H9 (cell line): ENCODE measurements at regions not wholly inside any gene's neighbourhood (a gene's known extent, or its start where the extent isn't known, plus 50 kb on each side); places are given as distances from the start of the nearest gene placed in this dataset.

Experiments used
- DNase-seq: peaks from one replicate; pipeline ENCODE4 v3.0.0-alpha.2; 2017
- H2AFZ ChIP-seq: one replicate; pipeline ENCODE4 v1.6.1; 2013; ENCODE audit warnings: mild to moderate bottlenecking, low read length, control low read depth, moderate library complexity
- H2AK5ac ChIP-seq: 2 replicates; pipeline ENCODE4 v1.6.1; 2013; ENCODE audit warnings: low read length, control low read depth, mixed read lengths; ENCODE audit not compliant: insufficient read length
- H2BK120ac ChIP-seq: one replicate; pipeline ENCODE4 v1.6.1; 2013; ENCODE audit warnings: low read depth, mild to moderate bottlenecking, low read length, control low read depth, inconsistent platforms; ENCODE audit not compliant: poor library complexity, severe bottlenecking
- H2BK12ac ChIP-seq: 2 replicates; pipeline ENCODE4 v1.6.1; 2013; ENCODE audit warnings: low read length, control low read depth, mixed read lengths, low read depth; ENCODE audit not compliant: insufficient read length
- H2BK15ac ChIP-seq: 2 replicates; pipeline ENCODE4 v1.6.1; 2013; ENCODE audit warnings: low read depth, low read length, control low read depth
- H2BK20ac ChIP-seq: one replicate; pipeline ENCODE4 v1.6.1; 2013; ENCODE audit warnings: low read depth, mild to moderate bottlenecking, low read length, control low read depth, inconsistent platforms; ENCODE audit not compliant: poor library complexity, severe bottlenecking
- H2BK5ac ChIP-seq: 2 replicates; pipeline ENCODE4 v1.6.1; 2013; ENCODE audit warnings: low read length, control low read depth, mixed read lengths; ENCODE audit not compliant: insufficient read length
- H3K14ac ChIP-seq: 2 replicates; pipeline ENCODE4 v1.6.1; 2013; ENCODE audit warnings: low read length, control low read depth; ENCODE audit not compliant: insufficient read depth
- H3K18ac ChIP-seq: 2 replicates; pipeline ENCODE4 v1.6.1; 2013; ENCODE audit warnings: low read depth, mild to moderate bottlenecking, mixed read lengths, low read length, control low read depth; ENCODE audit not compliant: insufficient read length
- H3K23ac ChIP-seq: 2 replicates; pipeline ENCODE4 v1.6.1; 2013; ENCODE audit warnings: low read length, control low read depth, mixed read lengths, low read depth; ENCODE audit not compliant: insufficient read length
- H3K23me2 ChIP-seq: 2 replicates; pipeline ENCODE4 v1.6.1; 2013; ENCODE audit warnings: low read depth, mild to moderate bottlenecking, mixed read lengths, low read length, control low read depth; ENCODE audit not compliant: insufficient read length, poor library complexity, severe bottlenecking
- H3K27ac ChIP-seq: 2 replicates; pipeline ENCODE4 v1.5.1; 2013; ENCODE audit warnings: low read length, control low read depth, mixed read lengths, low read depth; ENCODE audit not compliant: insufficient read length
- H3K27me3 ChIP-seq: 2 replicates; pipeline ENCODE4 v1.6.1; 2013; ENCODE audit warnings: low read length, control low read depth, inconsistent platforms; ENCODE audit not compliant: insufficient read depth
- H3K4ac ChIP-seq: 2 replicates; pipeline ENCODE4 v1.6.1; 2013; ENCODE audit warnings: low read depth, mild to moderate bottlenecking, control low read depth, inconsistent platforms, low read length, moderate library complexity
- H3K4me1 ChIP-seq: 2 replicates; pipeline ENCODE4 v1.6.1; 2013; ENCODE audit warnings: low read length, control low read depth, inconsistent platforms; ENCODE audit not compliant: insufficient read depth
- H3K4me2 ChIP-seq: 2 replicates; pipeline ENCODE4 v1.6.1; 2013; ENCODE audit warnings: low read length, control low read depth, mixed read lengths; ENCODE audit not compliant: insufficient read length, insufficient read depth
- H3K56ac ChIP-seq: 2 replicates; pipeline ENCODE4 v1.6.1; 2013; ENCODE audit warnings: low read depth, mild to moderate bottlenecking, mixed read lengths, low read length, control low read depth; ENCODE audit not compliant: insufficient read length
- H3K79me1 ChIP-seq: 2 replicates; pipeline ENCODE4 v1.6.1; 2013; ENCODE audit warnings: low read depth, mild to moderate bottlenecking, moderate library complexity, low read length, control low read depth, inconsistent platforms; ENCODE audit not compliant: insufficient read depth, poor library complexity, severe bottlenecking
- H3K79me2 ChIP-seq: 2 replicates; pipeline ENCODE4 v1.6.1; 2013; ENCODE audit warnings: low read length, control low read depth, inconsistent platforms; ENCODE audit not compliant: insufficient read depth
- H3K9ac ChIP-seq: 2 replicates; pipeline ENCODE4 v1.6.1; 2013; ENCODE audit warnings: low read length, control low read depth, mixed read lengths; ENCODE audit not compliant: insufficient read length; ENCODE audit errors: extremely low read depth
- H3K9me3 ChIP-seq: one replicate; pipeline ENCODE4 v1.6.1; 2013; ENCODE audit warnings: low read depth, low read length, inconsistent platforms; ENCODE audit not compliant: control insufficient read depth
- H3T11ph ChIP-seq: one replicate; pipeline ENCODE4 v1.6.1; 2013; ENCODE audit warnings: mild to moderate bottlenecking, low read length, control low read depth, inconsistent platforms
- H4K20me1 ChIP-seq: one replicate; pipeline ENCODE4 v1.6.1; 2013; ENCODE audit not compliant: control insufficient read depth, insufficient read length, insufficient read depth
- H4K5ac ChIP-seq: 2 replicates; pipeline ENCODE4 v1.6.1; 2013; ENCODE audit warnings: low read depth, mild to moderate bottlenecking, mixed read lengths, low read length, control low read depth; ENCODE audit not compliant: insufficient read length
- H4K8ac ChIP-seq: replicated peaks from 2 replicates; pipeline ENCODE4 v1.6.1; 2013; ENCODE audit warnings: low read length, control low read depth, mixed read lengths, low read depth; ENCODE audit not compliant: insufficient read length
- H4K91ac ChIP-seq: 2 replicates; pipeline ENCODE4 v1.6.1; 2013; ENCODE audit warnings: low read depth, mild to moderate bottlenecking, moderate library complexity, mixed read lengths, low read length, control low read depth; ENCODE audit not compliant: insufficient read length
- H3K27ac Mint-ChIP-seq, 3 experiments: 2 replicates in 2 of 3; 3 replicates in 1 of 3; pipeline ENCODE4 v1.8.0; 2020 to 2021; ENCODE audit warnings: mixed read lengths in 3 of 3, mild to moderate bottlenecking in 1 of 3, moderate library complexity in 1 of 3
- H3K27me3 Mint-ChIP-seq: 2 replicates; pipeline ENCODE4 v1.8.0; 2021; ENCODE audit warnings: low read depth, mild to moderate bottlenecking, moderate library complexity, mixed read lengths
- H3K36me3 Mint-ChIP-seq, 3 experiments: 2 replicates in 2 of 3; 3 replicates in 1 of 3; pipeline ENCODE4 v1.8.0; 2020 to 2021; ENCODE audit warnings: low read depth in 3 of 3, mixed read lengths in 3 of 3; ENCODE audit not compliant: insufficient read depth in 1 of 3
- H3K4me1 Mint-ChIP-seq, 2 experiments: 2 replicates each; pipeline ENCODE4 v1.8.0; 2020; ENCODE audit warnings: mixed read lengths in 2 of 2
- H3K4me3 Mint-ChIP-seq, 2 experiments: 2 replicates in 1 of 2; 3 replicates in 1 of 2; pipeline ENCODE4 v1.8.0; 2020 to 2021; ENCODE audit warnings: mild to moderate bottlenecking in 2 of 2, mixed read lengths in 2 of 2, moderate library complexity in 1 of 2
- H3K9me3 Mint-ChIP-seq, 2 experiments: 2 replicates in 1 of 2; 3 replicates in 1 of 2; pipeline ENCODE4 v1.8.0; 2020; ENCODE audit warnings: mild to moderate bottlenecking in 2 of 2, mixed read lengths in 2 of 2, moderate library complexity in 1 of 2
- WGBS: extraction: QIAGEN DNeasy Blood & Tissue Kit; methylation state at CpG from one replicate; pipeline ENCODE4 v1.1.7; 2013; ENCODE audit warnings: missing lambda C conversion rate, low lambda C conversion rate, mixed read lengths; ENCODE audit not compliant: insufficient read length; ENCODE audit errors: extremely low coverage; 5-methylcytosine and 5-hydroxymethylcytosine counted together
- TF ChIP-seq, protein P1 (sequence below): fragments of 200-600 bp; sonication (generic); conservative IDR thresholded peaks from 3 replicates; pipeline ENCODE4 v1.8.0; 2021; ENCODE audit warnings: antibody characterized with exemption, mild to moderate bottlenecking

DNA sequence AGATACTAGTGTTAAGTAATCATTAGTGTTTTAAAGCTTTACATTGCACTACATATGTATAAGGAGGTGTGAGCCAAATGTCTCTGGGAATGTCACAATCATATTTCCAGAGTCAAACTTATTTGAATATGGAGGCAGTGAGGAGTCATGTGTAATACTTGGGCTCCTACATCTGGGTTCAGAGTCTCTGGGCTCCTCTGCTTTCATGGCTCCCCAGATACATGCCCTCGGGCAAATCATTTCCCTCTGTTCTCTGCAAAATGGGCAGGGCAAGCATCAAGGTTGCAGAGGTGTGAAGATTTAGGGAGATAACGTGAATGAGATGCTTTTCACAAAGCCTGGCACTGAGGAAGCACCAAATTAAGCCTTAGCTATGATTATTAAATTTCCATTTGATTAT is 138.3 kb upstream of the SGK1 start:
- no peak overlapping the region for H3K23ac ChIP-seq
- TF ChIP-seq, protein P1, sequence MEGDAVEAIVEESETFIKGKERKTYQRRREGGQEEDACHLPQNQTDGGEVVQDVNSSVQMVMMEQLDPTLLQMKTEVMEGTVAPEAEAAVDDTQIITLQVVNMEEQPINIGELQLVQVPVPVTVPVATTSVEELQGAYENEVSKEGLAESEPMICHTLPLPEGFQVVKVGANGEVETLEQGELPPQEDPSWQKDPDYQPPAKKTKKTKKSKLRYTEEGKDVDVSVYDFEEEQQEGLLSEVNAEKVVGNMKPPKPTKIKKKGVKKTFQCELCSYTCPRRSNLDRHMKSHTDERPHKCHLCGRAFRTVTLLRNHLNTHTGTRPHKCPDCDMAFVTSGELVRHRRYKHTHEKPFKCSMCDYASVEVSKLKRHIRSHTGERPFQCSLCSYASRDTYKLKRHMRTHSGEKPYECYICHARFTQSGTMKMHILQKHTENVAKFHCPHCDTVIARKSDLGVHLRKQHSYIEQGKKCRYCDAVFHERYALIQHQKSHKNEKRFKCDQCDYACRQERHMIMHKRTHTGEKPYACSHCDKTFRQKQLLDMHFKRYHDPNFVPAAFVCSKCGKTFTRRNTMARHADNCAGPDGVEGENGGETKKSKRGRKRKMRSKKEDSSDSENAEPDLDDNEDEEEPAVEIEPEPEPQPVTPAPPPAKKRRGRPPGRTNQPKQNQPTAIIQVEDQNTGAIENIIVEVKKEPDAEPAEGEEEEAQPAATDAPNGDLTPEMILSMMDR = no peak
- H4K20me1 ChIP-seq = no peaks in the 10 kb centered on the region
- no peak overlapping the region for H3K27ac ChIP-seq
- peaks cover 6% of the 10 kb centered on the region for H3K4me1 ChIP-seq
- no peak overlapping the region for H4K91ac ChIP-seq
- no peak overlapping the region for H2AFZ ChIP-seq
- H3K14ac ChIP-seq = no peak overlapping the region
- no peaks in the 10 kb centered on the region for H3K27me3 ChIP-seq
- H3K4me2 ChIP-seq = no peak overlapping the region
- H2BK15ac ChIP-seq = no peak overlapping the region
- H4K5ac ChIP-seq = no peak overlapping the region
- no peaks in the 10 kb centered on the region for H3K79me1 ChIP-seq
- no peak overlapping the region for H4K8ac ChIP-seq
- no peak overlapping the region for H2BK20ac ChIP-seq
- no peaks in the 10 kb centered on the region for H3K9me3 ChIP-seq
- no peaks in the 10 kb centered on the region for H3K79me2 ChIP-seq
- H3K9ac ChIP-seq = no peak overlapping the region
- H2AK5ac ChIP-seq = no peak overlapping the region
- H3K18ac ChIP-seq = no peak overlapping the region
- Mint-ChIP-seq H3K36me3 (no peaks in the 10 kb centered on the region; a peak in 1 of 7 replicates), H3K9me3 (no peaks in the 10 kb centered on the region), H3K4me3 (no peak overlapping the region), H3K27me3 (no peaks in the 10 kb centered on the region), H3K4me1 (peaks cover 24 to 30% of the 10 kb centered on the region in 2 experiments), H3K27ac (no peak overlapping the region)
- H3K4ac ChIP-seq = no peak overlapping the region
- DNase-seq = no peak
- no peak overlapping the region for H3T11ph ChIP-seq
- H3K23me2 ChIP-seq = no peaks in the 10 kb centered on the region
- no peak overlapping the region for H3K56ac ChIP-seq
- no peak overlapping the region for H2BK120ac ChIP-seq
- H2BK12ac ChIP-seq = no peak overlapping the region
- WGBS = no CpG with 5 or more reads among the region's 2 CpGs
- no peak overlapping the region for H2BK5ac ChIP-seq
